ENCODE measurements at regions not wholly inside any gene's neighbourhood (a gene's known extent, or its start where the extent isn't known, plus 50 kb on each side); places are given as distances from the start of the nearest gene placed in this dataset.

DNA sequence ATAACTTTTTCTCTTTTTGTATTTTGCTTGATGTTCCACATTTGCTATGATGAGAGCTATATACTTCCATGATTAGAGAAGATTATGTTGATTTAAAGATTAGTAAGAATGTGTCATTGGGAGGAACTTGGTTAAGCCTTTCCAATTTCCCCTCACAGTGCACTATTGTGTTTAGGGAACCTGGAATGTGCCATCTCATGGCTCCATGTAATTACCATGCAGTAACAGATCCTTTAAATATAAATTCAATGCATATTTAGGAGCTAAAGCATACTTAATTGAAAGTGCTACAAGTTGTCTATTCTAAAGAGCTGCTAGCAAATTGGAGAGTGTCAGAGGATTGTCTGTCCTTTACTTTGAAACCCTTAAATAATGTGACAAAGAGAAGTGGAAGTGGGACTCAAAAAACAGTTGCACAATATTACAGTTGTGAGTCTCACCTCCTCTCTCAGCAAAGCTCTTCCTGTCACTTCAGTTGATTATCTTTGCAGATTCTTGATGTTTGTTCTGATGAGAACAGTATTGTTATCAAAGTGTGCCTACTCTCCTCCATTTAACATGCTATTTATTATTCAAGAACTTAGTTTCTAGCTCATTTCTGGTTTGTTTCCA, 1162.7 kb upstream of the ZEB2 start:
- DNase-seq: no peak
- ATAC-seq: no peak
- intact Hi-C loops (cut with micrococcal nuclease): no loop called here

DNA sequence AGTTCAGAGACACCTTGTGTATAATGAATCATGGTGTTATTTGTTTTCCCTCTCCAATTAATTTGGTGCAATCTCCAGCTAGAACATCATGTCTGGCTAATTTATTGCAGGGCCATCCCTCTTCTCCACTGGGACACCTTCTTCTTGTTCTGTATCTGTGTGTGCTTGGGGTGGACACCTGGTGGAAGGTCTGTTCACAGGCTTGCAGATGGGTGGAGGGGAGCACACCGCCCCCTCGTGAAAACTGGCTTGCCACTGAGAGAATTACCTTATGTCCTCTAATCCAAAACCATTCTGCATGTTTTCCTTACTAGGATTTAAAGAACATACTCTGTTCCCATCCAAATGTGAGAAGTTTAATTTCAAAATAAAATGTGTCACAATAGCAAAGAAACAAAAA, 1160.4 kb upstream of the ZEB2 start:
- intact Hi-C loops (cut with micrococcal nuclease): no loop called here
- no peak for DNase-seq
- no peak for ATAC-seq

GRCh38 chr2:145677371-145677770, 1157.5 kb upstream of the ZEB2 start:
- intact Hi-C loops (cut with micrococcal nuclease): no loop called here
- no peak for ATAC-seq
- no peak for DNase-seq

DNA sequence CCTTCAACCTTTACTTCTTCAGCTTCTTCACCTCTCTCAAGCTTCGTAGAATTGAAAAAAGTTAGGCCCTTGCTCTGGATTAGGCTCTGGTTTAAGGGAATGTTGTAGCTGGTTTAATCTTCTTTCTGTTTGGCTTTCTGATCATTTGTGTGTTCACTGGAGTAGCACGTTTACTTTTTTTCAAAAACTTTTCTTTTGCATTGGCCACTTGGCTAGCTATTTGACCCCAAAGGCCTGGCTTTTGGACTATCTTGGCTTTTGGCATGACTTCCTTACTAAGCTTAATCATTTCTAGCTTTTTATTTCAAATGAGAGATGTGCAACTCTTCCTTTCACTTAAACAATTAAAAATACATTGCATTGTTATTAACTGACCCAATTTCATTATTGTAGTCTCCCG, 1154.8 kb upstream of the ZEB2 start:
- intact Hi-C loops (cut with micrococcal nuclease): no loop called here
- no peak for DNase-seq
- ATAC-seq: no peak

- intact Hi-C loops (cut with micrococcal nuclease): no loop called here
- DNase-seq (no peak), ATAC-seq (no peak)
Measured at GRCh38 chr2:145669301-145669700, 1149.4 kb upstream of the ZEB2 start.

DNA sequence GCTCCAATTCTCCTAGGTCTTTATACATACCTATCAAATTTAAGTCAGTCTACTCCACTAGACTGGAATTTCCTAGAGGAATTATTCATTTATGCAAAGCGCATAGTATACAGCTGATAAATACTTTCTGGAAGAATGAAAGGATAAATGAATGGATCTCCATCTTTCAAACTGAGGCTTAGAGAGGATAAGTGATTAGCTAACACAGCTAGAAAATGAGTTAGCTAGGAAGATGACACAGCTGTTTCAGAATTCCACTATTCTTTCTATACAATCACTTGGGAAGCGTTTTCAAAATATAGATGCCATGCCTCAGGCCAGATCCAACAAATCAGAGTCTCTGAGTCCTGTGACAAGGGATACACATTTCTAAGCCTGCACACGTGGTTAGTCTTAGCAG, 1146.6 kb upstream of the ZEB2 start:
- DNase-seq: no peak
- intact Hi-C loops (cut with micrococcal nuclease): no loop called here
- no peak for ATAC-seq

DNA sequence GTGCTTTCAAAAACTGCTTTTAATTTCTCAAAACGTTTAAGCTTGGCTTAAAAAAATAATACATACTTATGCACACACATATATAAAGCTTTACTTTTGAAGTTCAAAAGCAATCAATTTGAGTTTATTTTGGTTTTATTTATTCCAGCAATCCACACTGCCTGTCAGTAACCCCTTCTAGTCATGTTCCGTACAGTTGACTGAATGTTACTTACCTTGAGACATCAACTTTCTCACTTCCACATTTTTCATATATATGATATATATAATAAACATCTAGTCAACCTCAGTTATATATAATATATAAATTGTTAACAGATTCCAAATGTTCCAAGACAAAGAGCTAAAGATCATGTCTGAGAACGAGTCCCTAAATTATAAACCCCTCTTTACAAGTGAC, 1137.3 kb upstream of the ZEB2 start:
- ATAC-seq (no peak), DNase-seq (no peak)
- intact Hi-C loops (cut with micrococcal nuclease): no loop called here

GRCh38 chr2:145655165-145655765, 1135.3 kb upstream of the ZEB2 start:
- ATAC-seq: no peak
- no peak for DNase-seq
- intact Hi-C loops (cut with micrococcal nuclease): no loop called here

GRCh38 chr2:145654746-145655145, 1134.8 kb upstream of the ZEB2 start:
- intact Hi-C loops (cut with micrococcal nuclease): no loop called here
- ATAC-seq (no peak), DNase-seq (no peak)

DNA sequence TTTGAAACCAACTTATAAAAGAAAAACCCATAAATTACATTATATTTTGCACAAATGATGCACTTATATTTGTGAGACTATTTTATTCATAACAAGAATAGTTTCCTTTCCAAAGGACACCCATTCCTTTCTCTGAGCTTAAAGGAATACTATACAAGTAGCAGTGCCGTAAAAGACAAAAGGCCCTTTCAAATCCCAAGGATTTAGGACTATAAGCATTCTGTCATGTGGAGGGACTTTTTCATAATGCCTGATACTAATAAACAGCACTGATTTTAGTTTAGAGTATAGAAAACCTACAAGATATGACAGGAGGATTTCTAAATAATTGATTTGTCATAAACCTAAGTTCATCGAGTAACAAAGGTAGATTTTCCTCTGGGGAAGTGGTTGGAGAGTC, 1134.2 kb upstream of the ZEB2 start:
- intact Hi-C loops (cut with micrococcal nuclease): no loop called here
- DNase-seq: no peak

DNA sequence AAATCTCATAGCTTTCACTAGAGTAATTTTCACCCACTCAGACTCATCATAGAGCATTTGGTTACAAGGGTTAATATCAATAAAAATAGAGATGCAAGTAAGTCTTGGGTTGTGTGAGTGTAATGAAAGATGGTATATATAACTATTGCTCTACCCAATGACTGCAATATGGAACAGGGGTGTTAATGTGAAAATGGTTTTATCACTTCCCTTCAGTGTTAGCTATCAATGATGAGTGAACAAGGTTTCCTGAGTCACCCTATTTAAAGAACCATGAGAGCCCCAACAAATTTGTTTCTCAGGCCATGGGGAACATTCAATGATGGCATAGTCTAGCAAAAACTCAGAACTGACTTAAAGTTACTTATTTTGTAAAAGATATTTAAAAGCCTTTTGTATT, 1133.6 kb upstream of the ZEB2 start:
- DNase-seq: no peak
- ATAC-seq: no peak
- intact Hi-C loops (cut with micrococcal nuclease): no loop called here

More for the DNA sequence above, 1134.2 kb upstream of the ZEB2 start:
- no peak for ATAC-seq

DNA sequence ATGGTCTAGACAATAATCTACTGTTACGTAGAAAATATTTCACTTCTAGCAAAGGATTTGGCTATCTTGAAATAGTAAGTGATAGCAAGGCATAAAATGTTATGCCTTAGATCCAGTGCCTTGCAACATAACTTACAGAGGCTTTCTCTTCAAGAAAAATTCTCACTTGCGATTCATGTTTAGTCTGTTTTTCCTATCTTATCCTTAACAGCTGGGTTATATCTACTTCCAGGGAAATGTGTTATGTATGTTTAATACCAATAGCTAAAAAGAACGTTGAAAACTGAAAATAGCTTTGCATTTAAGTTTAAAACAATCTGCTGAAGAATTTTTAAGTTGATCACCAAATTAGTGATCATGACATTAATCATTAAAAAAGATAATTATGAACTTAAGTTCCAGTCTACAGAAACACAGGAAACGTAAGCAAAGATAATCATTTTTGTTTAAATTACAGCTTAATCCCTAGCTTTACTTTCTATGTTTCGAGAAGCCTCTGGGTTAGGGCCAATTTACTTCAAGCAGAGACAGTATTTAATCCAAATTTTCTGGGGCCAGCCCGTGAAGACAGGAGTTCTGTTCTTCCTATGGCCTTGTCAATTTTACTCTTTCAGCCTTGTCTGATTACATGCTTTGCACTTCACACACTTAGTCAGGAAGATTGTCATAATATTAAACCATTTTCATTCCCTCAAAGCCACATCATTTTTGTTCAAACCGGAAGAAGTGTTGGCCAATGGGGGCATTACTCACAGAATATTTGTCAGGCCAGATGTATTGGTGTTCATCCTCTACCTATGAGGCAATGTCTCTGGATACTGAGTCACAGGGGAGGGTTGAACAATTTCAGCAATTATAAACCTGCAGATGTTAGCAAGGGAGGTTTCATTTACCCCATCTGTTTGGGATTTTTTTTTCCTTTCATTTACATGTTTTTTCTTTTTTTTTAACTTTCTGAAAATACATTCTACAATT, 1132.9 kb upstream of the ZEB2 start:
- intact Hi-C loops (cut with micrococcal nuclease): no loop called here
- ATAC-seq (peak; percentile 37), DNase-seq (no peak)

DNA sequence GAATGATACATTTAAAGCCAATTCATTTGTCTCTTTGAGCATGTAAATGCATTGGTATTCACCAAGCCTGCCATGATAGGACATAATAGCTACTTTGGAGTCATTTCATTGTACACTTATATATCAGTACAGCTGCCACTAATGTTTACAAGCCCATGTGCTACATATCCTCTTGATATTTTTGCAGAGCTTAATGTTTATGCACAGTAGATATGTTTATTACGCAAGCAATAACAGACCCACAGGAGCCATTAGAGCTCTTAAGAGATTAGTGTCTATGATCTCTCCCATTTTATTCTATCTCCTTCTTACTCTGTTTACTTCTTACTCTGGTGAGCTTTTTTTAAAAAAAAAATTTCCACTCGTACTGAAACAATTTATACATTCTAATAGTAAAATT, 1132.1 kb upstream of the ZEB2 start:
- intact Hi-C loops (cut with micrococcal nuclease): no loop called here
- DNase-seq (no peak), ATAC-seq (no peak)

DNA sequence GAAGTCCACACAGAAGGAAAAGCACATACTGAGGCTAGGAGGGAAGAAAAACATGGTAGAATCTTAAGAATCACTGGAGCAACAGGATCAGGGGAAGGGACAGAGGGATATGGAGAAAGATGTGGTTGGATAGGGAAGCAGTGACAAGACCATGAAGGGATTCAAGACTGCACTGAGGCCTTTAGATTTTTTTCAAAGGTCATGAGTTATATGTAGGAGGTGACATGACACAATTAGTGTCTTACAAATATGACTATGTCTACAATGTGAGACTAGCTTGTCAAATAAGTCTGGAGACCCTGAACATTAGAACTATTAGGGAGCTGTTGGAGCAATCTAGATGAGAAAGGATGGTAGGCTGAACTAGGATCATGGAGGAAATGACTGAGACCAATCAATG, 1130.3 kb upstream of the ZEB2 start:
- intact Hi-C loops (cut with micrococcal nuclease): no loop called here
- ATAC-seq (no peak), DNase-seq (no peak)

GRCh38 chr2:145649061-145649460, 1129.1 kb upstream of the ZEB2 start:
- intact Hi-C loops (cut with micrococcal nuclease): no loop called here
- no peak for DNase-seq
- no peak for ATAC-seq

GRCh38 chr2:145644820-145645302, 1124.9 kb upstream of the ZEB2 start:
- no peak for DNase-seq
- no peak for ATAC-seq
- intact Hi-C loops (cut with micrococcal nuclease): no loop called here

GRCh38 chr2:145638675-145639074, 1118.8 kb upstream of the ZEB2 start:
- DNase-seq (no peak), ATAC-seq (no peak)
- intact Hi-C loops (cut with micrococcal nuclease): no loop called here

GRCh38 chr2:145635706-145636427, 1115.9 kb upstream of the ZEB2 start:
- intact Hi-C loops (cut with micrococcal nuclease): no loop called here
- ATAC-seq (no peak), DNase-seq (no peak)

DNA sequence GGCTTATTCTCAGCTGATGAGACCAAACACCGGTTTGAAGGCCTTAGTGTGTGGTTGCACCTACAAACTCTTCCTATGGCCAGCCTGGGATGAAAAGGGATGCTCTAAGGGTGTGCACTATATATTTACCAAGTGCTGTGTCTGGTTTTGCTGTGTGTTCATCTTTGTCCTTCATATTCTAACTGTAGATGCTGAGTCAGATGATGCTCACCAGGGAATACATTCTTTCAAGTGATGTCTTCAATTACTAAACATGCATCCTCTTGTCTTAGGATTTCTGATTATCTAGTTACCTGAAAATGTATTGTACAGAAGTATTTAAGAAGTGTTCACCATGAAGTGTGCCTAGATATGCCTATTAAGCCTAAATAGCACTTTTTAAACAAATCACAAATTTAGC, 1111.6 kb upstream of the ZEB2 start:
- intact Hi-C loops (cut with micrococcal nuclease): no loop called here
- no peak for DNase-seq
- ATAC-seq: no peak

GRCh38 chr2:145626301-145626700, 1106.4 kb upstream of the ZEB2 start:
- no peak for DNase-seq
- ATAC-seq: no peak
- intact Hi-C loops (cut with micrococcal nuclease): no loop called here

Data from left ventricle myocardium superior (tissue), 1 donor.